T-cell (primary cell): ENCODE measurements at regions not wholly inside any gene's neighbourhood (a gene's known extent, or its start where the extent isn't known, plus 50 kb on each side); places are given as distances from the start of the nearest gene placed in this dataset.

Experiments used
- ATAC-seq, 4 experiments: fragments of 200-7000 bp in 3 of 4; fragments of 150-1000 bp in 1 of 4; cut with Tn5 transposase; replicated peaks in 1 of 4; 1 replicate in 3 of 4; 2 replicates in 1 of 4; pipeline ENCODE4 v1.10.0; 2021; ENCODE audit warnings: moderate library complexity in 3 of 4, mild to moderate bottlenecking in 2 of 4, moderate number of reproducible peaks in 1 of 4
- CTCF ChIA-PET, 2 donors: fragments of 300-600 bp; sonication (Branson Sonifier 250); formaldehyde crosslinking; loops; one replicate each; lab custom pipeline; 2022; ENCODE audit warnings: antibody characterized with exemption in 2 of 2; lab: Charles Lee
- POLR2A ChIA-PET, 2 donors: fragments of 300-600 bp; sonication (Branson Sonifier 250); formaldehyde crosslinking; loops; one replicate each; lab custom pipeline; 2022; ENCODE audit warnings: antibody characterized with exemption in 2 of 2; lab: Charles Lee
- DNase-seq, 35 experiments: peaks; one replicate each; pipeline versions ENCODE4 v3.0.0 to v3.0.0-alpha.2; 2013 to 2023
- H3K27ac ChIP-seq: one replicate; pipeline ENCODE4 v1.5.1; 2013; ENCODE audit warnings: low read length
- H3K27me3 ChIP-seq, 2 experiments: replicated peaks in 1 of 2; 1 replicate in 1 of 2; 2 replicates in 1 of 2; pipeline versions ENCODE4 v1.6.1 to v1.7.0; 2013; ENCODE audit warnings: low read length in 1 of 2, mixed read lengths in 1 of 2; ENCODE audit not compliant: control insufficient read depth in 2 of 2, insufficient read depth in 2 of 2; ENCODE audit errors: extremely low read depth in 1 of 2
- H3K36me3 ChIP-seq, 2 donors: 1 replicate in 1 of 2; 2 replicates in 1 of 2; pipeline versions ENCODE4 v1.6.1 to v1.7.0; 2013; ENCODE audit warnings: low read length in 1 of 2; ENCODE audit not compliant: control insufficient read depth in 2 of 2, insufficient read depth in 1 of 2; ENCODE audit errors: extremely low read depth in 1 of 2
- H3K4me1 ChIP-seq, 2 experiments: 1 replicate in 1 of 2; 2 replicates in 1 of 2; pipeline versions ENCODE4 v1.6.1 to v1.7.0; 2013; ENCODE audit warnings: low read length in 2 of 2, mixed read lengths in 1 of 2; ENCODE audit not compliant: insufficient read depth in 2 of 2, control insufficient read depth in 1 of 2; ENCODE audit errors: extremely low read depth in 1 of 2
- H3K4me3 ChIP-seq, 2 donors: 1 replicate in 1 of 2; 2 replicates in 1 of 2; pipeline versions ENCODE4 v1.5.1 to v1.7.0; 2013; ENCODE audit warnings: mild to moderate bottlenecking in 2 of 2, low read length in 1 of 2, moderate library complexity in 1 of 2; ENCODE audit not compliant: control insufficient read depth in 1 of 2; ENCODE audit errors: extremely low read depth in 1 of 2
- H3K9me3 ChIP-seq: 2 replicates; pipeline ENCODE4 v1.7.0; 2013
- H3K27ac Mint-ChIP-seq, 2 donors: one replicate each; pipeline ENCODE4 v1.8.0; 2020 to 2021; ENCODE audit warnings: mild to moderate bottlenecking in 2 of 2, mixed read lengths in 2 of 2
- H3K27me3 Mint-ChIP-seq, 2 donors: one replicate each; pipeline ENCODE4 v1.8.0; 2021 to 2022; ENCODE audit warnings: mixed read lengths in 2 of 2
- H3K36me3 Mint-ChIP-seq: one replicate; pipeline ENCODE4 v1.8.0; 2021; ENCODE audit warnings: mixed read lengths
- H3K4me1 Mint-ChIP-seq, 3 donors: one replicate each; pipeline ENCODE4 v1.8.0; 2020 to 2022; ENCODE audit warnings: mixed read lengths in 3 of 3, mild to moderate bottlenecking in 1 of 3
- H3K4me3 Mint-ChIP-seq, 3 donors: one replicate each; pipeline ENCODE4 v1.8.0; 2020 to 2022; ENCODE audit warnings: mild to moderate bottlenecking in 3 of 3, mixed read lengths in 3 of 3, moderate library complexity in 3 of 3
- H3K9me3 Mint-ChIP-seq, 3 donors: one replicate each; pipeline ENCODE4 v1.8.0; 2020 to 2022; ENCODE audit warnings: mixed read lengths in 3 of 3
- WGBS: methylation state at CpG from one replicate; pipeline ENCODE4 v1.1.5; 2013; ENCODE audit warnings: missing lambda C conversion rate; ENCODE audit not compliant: insufficient coverage; 5-methylcytosine and 5-hydroxymethylcytosine counted together

DNA sequence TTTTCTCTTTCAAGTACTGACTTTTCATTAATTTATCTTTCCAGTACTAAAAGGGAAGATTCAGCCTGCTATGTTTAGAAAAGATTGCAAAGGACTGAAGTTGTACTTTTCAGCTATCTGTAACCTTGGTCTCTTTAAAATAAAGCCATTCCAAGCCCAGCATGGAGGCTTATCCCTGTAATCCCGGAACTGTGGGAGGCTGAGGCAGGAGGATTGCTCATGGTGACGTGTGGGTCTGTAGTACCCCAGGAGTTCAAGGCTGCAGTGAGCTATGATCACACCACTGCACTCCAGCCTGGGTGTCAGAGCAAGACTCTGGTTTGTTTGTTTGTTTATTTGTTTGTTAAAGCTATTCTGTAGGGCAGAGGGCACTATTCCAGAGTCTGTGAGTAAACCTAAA lies 50.6 kb upstream of the TMEM170B start:
- H3K27me3 Mint-ChIP-seq = no peaks in the 10 kb centered on the region
- H3K27ac ChIP-seq = no peak overlapping the region
- no peaks in the 10 kb centered on the region for H3K9me3 Mint-ChIP-seq
- no peak overlapping the region for H3K4me3 ChIP-seq
- ChIA-PET POLR2A (interaction anchor here in 1 of 2 donors (0.6 kb wide), 1 partner anchor 9 kb away, joined by 3 read pairs; no protein-coding TSS in a partner anchor), CTCF (interaction anchor here (0.5 to 0.6 kb wide), 2 partner anchors 313 to 317 kb away, joined by 3 read pairs; no protein-coding TSS in a partner anchor)
- WGBS = 83% methylated on average over 2 of the region's 2 CpGs
- H3K9me3 ChIP-seq = no peaks in the 10 kb centered on the region
- no peaks in the 10 kb centered on the region for H3K36me3 Mint-ChIP-seq
- DNase-seq = no peak
- no peaks in the 10 kb centered on the region for H3K4me1 Mint-ChIP-seq
- no peaks in the 10 kb centered on the region for H3K4me1 ChIP-seq
- H3K27ac Mint-ChIP-seq = no peak overlapping the region
- H3K27me3 ChIP-seq = no peaks in the 10 kb centered on the region
- H3K4me3 Mint-ChIP-seq = no peak overlapping the region
- ATAC-seq = no peak
- H3K36me3 ChIP-seq = no peaks in the 10 kb centered on the region

DNA sequence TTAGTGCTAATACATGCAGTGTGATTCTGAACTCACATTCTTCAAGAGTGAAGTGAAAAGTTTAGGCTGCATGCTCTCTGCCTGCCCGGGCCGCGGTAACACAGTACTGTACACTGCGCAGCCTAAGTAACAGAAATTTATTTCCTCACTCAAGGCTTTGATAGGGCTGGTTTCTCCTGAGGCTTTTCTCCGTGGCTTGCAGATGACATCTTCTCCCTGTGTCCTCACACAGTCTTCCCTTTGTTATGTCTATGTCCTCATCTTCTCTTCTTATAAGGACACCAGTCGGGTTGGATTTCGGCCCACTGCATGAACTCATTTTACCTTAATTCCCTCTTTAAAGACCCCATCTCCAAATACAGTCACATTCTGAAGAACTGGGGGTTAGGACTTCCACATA lies 51.1 kb upstream of the TMEM170B start:
- no peak overlapping the region for H3K27ac Mint-ChIP-seq
- no peak overlapping the region for H3K4me3 Mint-ChIP-seq
- no peaks in the 10 kb centered on the region for H3K9me3 Mint-ChIP-seq
- no peaks in the 10 kb centered on the region for H3K4me1 Mint-ChIP-seq
- no peak for ATAC-seq
- H3K27me3 Mint-ChIP-seq = no peaks in the 10 kb centered on the region
- WGBS = 100% methylated on average over 1 of the region's 7 CpGs
- H3K27me3 ChIP-seq = no peaks in the 10 kb centered on the region
- no peaks in the 10 kb centered on the region for H3K9me3 ChIP-seq
- no peak overlapping the region for H3K27ac ChIP-seq
- no peak overlapping the region for H3K4me3 ChIP-seq
- no peaks in the 10 kb centered on the region for H3K36me3 Mint-ChIP-seq
- CTCF ChIA-PET = interaction anchor here in 1 of 2 donors (0.5 kb wide), 1 partner anchor 312 kb away, joined by 3 read pairs; no protein-coding TSS in a partner anchor
- POLR2A ChIA-PET = no interaction called here
- H3K36me3 ChIP-seq = no peaks in the 10 kb centered on the region
- H3K4me1 ChIP-seq = no peaks in the 10 kb centered on the region
- no peak for DNase-seq

DNA sequence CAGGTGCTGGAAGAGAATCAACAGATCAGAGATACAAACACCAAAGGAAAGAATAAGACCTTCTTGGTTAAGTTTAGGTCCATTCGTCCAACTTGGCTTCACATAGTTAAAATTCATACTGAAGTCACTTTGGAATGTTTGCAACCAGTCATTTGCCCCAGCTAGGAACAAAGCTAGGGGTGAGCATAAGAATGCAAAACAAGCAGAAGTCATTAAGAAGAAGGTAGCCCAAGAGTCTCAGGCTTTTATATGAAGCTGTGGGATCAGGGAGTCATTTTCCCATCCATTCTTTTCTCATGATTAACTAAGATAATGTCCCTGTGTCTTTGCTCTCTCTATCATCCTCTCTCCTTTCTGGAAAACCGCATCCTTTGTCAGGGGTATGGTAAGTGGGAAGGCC lies 51.5 kb upstream of the TMEM170B start:
- Mint-ChIP-seq H3K4me1 (no peaks in the 10 kb centered on the region), H3K27ac (no peak overlapping the region), H3K9me3 (no peaks in the 10 kb centered on the region), H3K36me3 (no peaks in the 10 kb centered on the region), H3K27me3 (no peaks in the 10 kb centered on the region), H3K4me3 (no peak overlapping the region)
- no peaks in the 10 kb centered on the region for H3K9me3 ChIP-seq
- no peaks in the 10 kb centered on the region for H3K27me3 ChIP-seq
- H3K36me3 ChIP-seq = no peaks in the 10 kb centered on the region
- ChIA-PET CTCF (interaction anchor here (0.6 to 1.5 kb wide), 2 partner anchors 10 kb away, joined by 3 to 7 read pairs; no protein-coding TSS in a partner anchor), POLR2A (no interaction called here)
- no peaks in the 10 kb centered on the region for H3K4me1 ChIP-seq
- no peak overlapping the region for H3K4me3 ChIP-seq
- ATAC-seq = no peak
- no peak overlapping the region for H3K27ac ChIP-seq
- DNase-seq = no peak
- no CpG with 5 or more reads among the region's 2 CpGs for WGBS

DNA sequence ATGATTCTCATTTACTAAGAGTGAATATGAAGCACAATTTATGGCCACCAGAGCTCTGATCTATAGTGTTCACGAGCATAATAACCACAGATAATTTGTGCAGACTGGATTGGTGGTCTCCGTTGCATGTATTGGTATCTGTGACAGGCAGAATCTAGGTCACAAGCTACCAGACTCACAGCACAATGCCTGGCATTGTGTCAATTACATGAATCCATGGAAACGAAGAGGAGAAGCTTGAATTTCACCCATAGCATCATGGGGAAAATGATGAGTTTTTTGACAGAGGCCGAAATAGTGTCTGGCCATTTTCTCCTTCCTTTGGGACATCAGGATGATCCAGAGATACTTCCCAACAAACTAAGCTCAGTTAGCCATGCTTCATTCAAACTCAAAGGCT lies 52.3 kb upstream of the TMEM170B start:
- Histone ChIP-seq H3K36me3 (no peaks in the 10 kb centered on the region), H3K9me3 (no peaks in the 10 kb centered on the region), H3K27me3 (no peaks in the 10 kb centered on the region), H3K4me3 (no peak overlapping the region), H3K4me1 (no peaks in the 10 kb centered on the region), H3K27ac (no peak overlapping the region)
- Mint-ChIP-seq H3K4me1 (no peaks in the 10 kb centered on the region), H3K9me3 (no peaks in the 10 kb centered on the region), H3K36me3 (no peaks in the 10 kb centered on the region), H3K27me3 (no peaks in the 10 kb centered on the region), H3K27ac (no peak overlapping the region), H3K4me3 (no peak overlapping the region)
- WGBS = 73% methylated on average over 2 of the region's 4 CpGs
- ChIA-PET CTCF (interaction anchor here in 1 of 2 donors (1.5 to 1.6 kb wide), 2 partner anchors 11 to 340 kb away, joined by 3 to 7 read pairs; no protein-coding TSS in a partner anchor), POLR2A (interaction anchor here in 1 of 2 donors (0.7 kb wide), 1 partner anchor 40 kb away, joined by 6 read pairs; no protein-coding TSS in a partner anchor)
- DNase-seq (no peak), ATAC-seq (no peak)

DNA sequence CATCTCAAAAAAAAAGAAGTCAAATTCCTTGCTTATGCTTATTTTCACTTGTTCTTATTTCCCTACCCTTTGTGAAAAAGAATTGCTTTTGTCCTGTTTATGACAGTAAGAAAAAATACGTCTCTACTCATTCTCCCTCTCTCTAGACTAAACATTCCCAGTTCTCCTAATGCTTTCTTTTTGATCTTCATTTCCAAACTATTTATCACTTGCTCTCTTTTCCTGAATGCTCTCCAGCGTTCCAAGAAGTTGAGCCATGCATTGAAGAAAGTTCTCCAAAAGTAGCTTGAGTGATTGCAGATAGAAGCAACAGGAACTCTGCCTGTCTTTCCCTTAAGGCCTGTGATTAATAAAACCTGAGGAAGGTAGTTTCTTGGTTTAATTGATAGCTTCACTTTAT lies 53.1 kb upstream of the TMEM170B start:
- Mint-ChIP-seq H3K27me3 (no peaks in the 10 kb centered on the region), H3K27ac (no peak overlapping the region), H3K9me3 (no peaks in the 10 kb centered on the region), H3K4me1 (no peaks in the 10 kb centered on the region), H3K36me3 (no peaks in the 10 kb centered on the region), H3K4me3 (no peak overlapping the region)
- no peaks in the 10 kb centered on the region for H3K9me3 ChIP-seq
- no peak for DNase-seq
- H3K4me1 ChIP-seq = no peaks in the 10 kb centered on the region
- H3K4me3 ChIP-seq = no peak overlapping the region
- H3K36me3 ChIP-seq = no peaks in the 10 kb centered on the region
- WGBS = no CpG with 5 or more reads among the region's 2 CpGs
- H3K27me3 ChIP-seq = no peaks in the 10 kb centered on the region
- ChIA-PET POLR2A (interaction anchor here in 1 of 2 donors (0.6 kb wide), 1 partner anchor 11 kb away, joined by 3 read pairs; no protein-coding TSS in a partner anchor), CTCF (interaction anchor here in 1 of 2 donors (1.5 to 1.6 kb wide), 2 partner anchors 11 to 339 kb away, joined by 3 to 7 read pairs; no protein-coding TSS in a partner anchor)
- no peak overlapping the region for H3K27ac ChIP-seq
- ATAC-seq = no peak

DNA sequence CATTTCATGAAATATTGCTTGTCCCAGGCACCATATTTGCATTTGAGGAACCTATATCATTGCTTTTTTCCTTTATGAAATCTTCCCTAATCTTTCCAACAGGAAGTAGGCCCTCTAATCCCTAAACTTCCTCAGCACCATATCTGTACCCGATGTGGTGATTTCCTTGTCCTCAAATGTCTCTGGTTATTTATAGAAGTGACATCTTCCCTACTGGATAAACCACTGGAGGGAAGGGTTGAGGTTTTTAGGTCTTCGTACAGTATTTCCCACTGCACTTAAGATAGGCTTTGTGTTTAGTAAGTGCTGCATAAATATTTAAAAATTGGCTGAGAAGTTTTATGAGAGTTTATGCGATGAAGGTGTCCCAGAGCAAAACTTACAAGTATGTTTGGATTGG lies 54.9 kb upstream of the TMEM170B start:
- H3K9me3 Mint-ChIP-seq = no peaks in the 10 kb centered on the region
- H3K27me3 ChIP-seq = no peaks in the 10 kb centered on the region
- H3K9me3 ChIP-seq = no peaks in the 10 kb centered on the region
- H3K36me3 Mint-ChIP-seq = no peaks in the 10 kb centered on the region
- H3K4me1 Mint-ChIP-seq = no peaks in the 10 kb centered on the region
- no peak overlapping the region for H3K4me3 ChIP-seq
- no peaks in the 10 kb centered on the region for H3K4me1 ChIP-seq
- H3K36me3 ChIP-seq = no peaks in the 10 kb centered on the region
- ATAC-seq (no peak), DNase-seq (no peak)
- CTCF ChIA-PET = no interaction called here
- H3K27ac ChIP-seq = no peak overlapping the region
- POLR2A ChIA-PET = no interaction called here
- 100% methylated on average over 1 of the region's 3 CpGs for WGBS
- H3K4me3 Mint-ChIP-seq = no peak overlapping the region
- no peaks in the 10 kb centered on the region for H3K27me3 Mint-ChIP-seq
- H3K27ac Mint-ChIP-seq = no peak overlapping the region
